Mesothelial cell of epicardium (in vitro differentiated cells): ENCODE measurements at regions not wholly inside any gene's neighbourhood (a gene's known extent, or its start where the extent isn't known, plus 50 kb on each side); places are given as distances from the start of the nearest gene placed in this dataset.

Source experiments
- DNase-seq, 2 experiments: peaks; one replicate each; pipeline ENCODE4 v3.0.0; 2021; ENCODE audit warnings: low spot score in 2 of 2; ENCODE audit not compliant: unreplicated experiment in 2 of 2
- H3K27ac Mint-ChIP-seq: 2 replicates; pipeline ENCODE4 v1.8.0; 2021; ENCODE audit warnings: mixed read lengths
- H3K27me3 Mint-ChIP-seq: 2 replicates; pipeline ENCODE4 v1.8.0; 2021; ENCODE audit warnings: low read depth, mixed read lengths
- H3K36me3 Mint-ChIP-seq: 2 replicates; pipeline ENCODE4 v1.8.0; 2021; ENCODE audit warnings: mixed read lengths
- H3K4me1 Mint-ChIP-seq: 2 replicates; pipeline ENCODE4 v1.8.0; 2021; ENCODE audit warnings: mixed read lengths
- H3K4me3 Mint-ChIP-seq: 2 replicates; pipeline ENCODE4 v1.8.0; 2021; ENCODE audit warnings: mild to moderate bottlenecking, moderate library complexity, mixed read lengths
- H3K9me3 Mint-ChIP-seq: 2 replicates; pipeline ENCODE4 v1.8.0; 2021; ENCODE audit warnings: mixed read lengths
- TF ChIP-seq, protein P1 (sequence below): fragments of 200-600 bp; sonication (generic); IDR thresholded peaks from one replicate; pipeline ENCODE4 v1.5.0; 2021; ENCODE audit warnings: antibody characterized with exemption; ENCODE audit not compliant: unreplicated experiment

DNA sequence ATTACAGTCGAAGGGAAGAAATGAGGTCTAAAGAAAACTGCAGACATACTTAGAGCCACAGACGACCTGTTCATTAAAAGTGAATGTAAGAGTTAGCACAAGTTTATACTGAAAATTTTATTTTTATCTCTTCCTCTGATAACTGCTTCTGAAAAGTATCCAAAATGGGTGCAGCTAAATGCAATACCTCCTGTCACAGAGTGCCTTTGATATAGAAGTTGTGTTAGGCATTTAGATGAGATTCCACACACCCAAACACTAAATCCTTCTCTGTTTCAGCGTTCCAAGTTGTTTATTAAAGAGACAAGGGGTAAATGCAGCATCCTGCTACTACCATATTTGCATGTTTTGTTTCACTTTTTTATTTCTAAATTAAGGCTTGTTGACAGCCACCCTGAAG lies 214.7 kb upstream of the TSHZ2 start:
- H3K27me3 Mint-ChIP-seq, result peaks cover 3% of the 10 kb centered on the region
- H3K27ac Mint-ChIP-seq, result no peak overlapping the region
- no peak for DNase-seq
- no peaks in the 10 kb centered on the region for H3K4me1 Mint-ChIP-seq
- peaks cover 10% of the 10 kb centered on the region for H3K9me3 Mint-ChIP-seq
- no peak overlapping the region for H3K4me3 Mint-ChIP-seq
- TF ChIP-seq, protein P1, sequence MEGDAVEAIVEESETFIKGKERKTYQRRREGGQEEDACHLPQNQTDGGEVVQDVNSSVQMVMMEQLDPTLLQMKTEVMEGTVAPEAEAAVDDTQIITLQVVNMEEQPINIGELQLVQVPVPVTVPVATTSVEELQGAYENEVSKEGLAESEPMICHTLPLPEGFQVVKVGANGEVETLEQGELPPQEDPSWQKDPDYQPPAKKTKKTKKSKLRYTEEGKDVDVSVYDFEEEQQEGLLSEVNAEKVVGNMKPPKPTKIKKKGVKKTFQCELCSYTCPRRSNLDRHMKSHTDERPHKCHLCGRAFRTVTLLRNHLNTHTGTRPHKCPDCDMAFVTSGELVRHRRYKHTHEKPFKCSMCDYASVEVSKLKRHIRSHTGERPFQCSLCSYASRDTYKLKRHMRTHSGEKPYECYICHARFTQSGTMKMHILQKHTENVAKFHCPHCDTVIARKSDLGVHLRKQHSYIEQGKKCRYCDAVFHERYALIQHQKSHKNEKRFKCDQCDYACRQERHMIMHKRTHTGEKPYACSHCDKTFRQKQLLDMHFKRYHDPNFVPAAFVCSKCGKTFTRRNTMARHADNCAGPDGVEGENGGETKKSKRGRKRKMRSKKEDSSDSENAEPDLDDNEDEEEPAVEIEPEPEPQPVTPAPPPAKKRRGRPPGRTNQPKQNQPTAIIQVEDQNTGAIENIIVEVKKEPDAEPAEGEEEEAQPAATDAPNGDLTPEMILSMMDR, result no peak
- no peaks in the 10 kb centered on the region for H3K36me3 Mint-ChIP-seq

DNA sequence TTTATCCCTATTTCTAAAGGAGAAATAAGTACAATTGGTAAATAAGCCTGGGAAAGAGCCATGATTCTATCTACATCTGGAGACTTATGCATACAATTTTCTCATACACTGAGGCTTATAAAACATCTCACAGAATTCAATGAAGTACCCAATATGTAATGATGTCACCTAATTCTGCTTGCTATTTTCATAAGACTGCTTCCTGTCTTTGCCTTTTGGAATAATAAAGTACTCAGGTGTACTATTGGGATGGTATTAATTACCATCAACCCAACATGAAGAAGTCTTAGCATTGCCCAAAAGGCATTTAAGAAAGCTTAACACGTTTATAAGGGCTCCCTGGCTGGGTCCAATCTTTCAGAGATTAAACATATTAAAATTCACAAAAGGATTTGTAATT lies 216.4 kb upstream of the TSHZ2 start:
- H3K27ac Mint-ChIP-seq, result no peak overlapping the region
- H3K36me3 Mint-ChIP-seq, result no peaks in the 10 kb centered on the region
- DNase-seq, result no peak
- peaks cover 3% of the 10 kb centered on the region for H3K27me3 Mint-ChIP-seq
- no peaks in the 10 kb centered on the region for H3K4me1 Mint-ChIP-seq
- peaks cover 10% of the 10 kb centered on the region for H3K9me3 Mint-ChIP-seq
- TF ChIP-seq, protein P1, result no peak
- H3K4me3 Mint-ChIP-seq, result no peak overlapping the region

GRCh38 chr20:52754366-52754765 lies 217.8 kb upstream of the TSHZ2 start:
- Mint-ChIP-seq H3K4me1 (no peaks in the 10 kb centered on the region), H3K9me3 (peaks cover 10% of the 10 kb centered on the region), H3K4me3 (no peak overlapping the region), H3K27me3 (peaks cover 3% of the 10 kb centered on the region), H3K27ac (no peak overlapping the region), H3K36me3 (no peaks in the 10 kb centered on the region)
- no peak for DNase-seq
- TF ChIP-seq, protein P1, result no peak

GRCh38 chr20:52752023-52752422 lies 220.1 kb upstream of the TSHZ2 start:
- Mint-ChIP-seq H3K4me3 (no peak overlapping the region), H3K4me1 (no peaks in the 10 kb centered on the region), H3K9me3 (peaks cover 10% of the 10 kb centered on the region), H3K36me3 (no peaks in the 10 kb centered on the region), H3K27me3 (no peaks in the 10 kb centered on the region), H3K27ac (no peak overlapping the region)
- TF ChIP-seq, protein P1, result no peak
- DNase-seq, result no peak

DNA sequence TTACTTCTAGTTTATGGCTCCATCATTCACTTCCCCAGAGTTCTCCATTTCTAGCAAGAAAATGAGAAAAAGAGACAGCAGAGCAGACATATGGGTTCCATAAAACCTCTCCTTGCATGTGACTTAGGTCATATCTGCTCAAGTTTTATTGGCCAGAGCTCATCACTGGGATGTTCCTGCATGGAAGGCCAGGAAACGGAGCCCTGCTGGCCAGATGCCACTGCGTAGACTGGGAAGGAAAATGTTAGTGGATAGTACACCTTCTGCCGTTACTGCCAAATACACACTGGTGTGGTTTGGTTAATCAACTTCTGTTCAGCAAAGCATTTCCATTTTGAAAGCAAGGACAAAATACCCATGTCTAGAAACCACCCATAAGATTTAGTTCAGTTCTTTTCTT lies 220.6 kb upstream of the TSHZ2 start:
- no peak for DNase-seq
- H3K27me3 Mint-ChIP-seq, result no peaks in the 10 kb centered on the region
- H3K9me3 Mint-ChIP-seq, result peaks cover 10% of the 10 kb centered on the region
- peaks cover 3% of the 10 kb centered on the region for H3K4me1 Mint-ChIP-seq
- no peaks in the 10 kb centered on the region for H3K36me3 Mint-ChIP-seq
- H3K4me3 Mint-ChIP-seq, result no peak overlapping the region
- no peak overlapping the region for H3K27ac Mint-ChIP-seq
- TF ChIP-seq, protein P1, result no peak

DNA sequence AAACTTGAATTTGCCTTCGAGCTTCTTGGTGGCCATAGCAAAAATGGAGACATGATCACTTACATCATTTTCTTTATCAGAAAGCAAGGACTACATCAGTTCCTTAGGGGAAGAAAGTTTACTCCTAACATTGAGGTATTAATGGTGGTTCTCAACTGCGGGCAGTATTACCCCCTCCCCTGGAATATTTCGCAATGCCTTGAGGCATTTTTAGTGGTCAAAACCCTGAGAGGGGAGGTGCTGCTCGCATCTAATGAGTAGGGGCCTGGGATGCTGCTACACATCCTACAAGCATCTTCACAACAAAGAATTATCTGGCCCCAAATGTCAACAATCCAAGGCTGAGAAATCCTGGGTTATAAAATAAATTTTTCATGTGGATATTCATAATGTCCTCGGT lies 222.2 kb upstream of the TSHZ2 start:
- Mint-ChIP-seq H3K27me3 (no peaks in the 10 kb centered on the region), H3K9me3 (peaks cover 10% of the 10 kb centered on the region), H3K4me1 (peaks cover 14% of the 10 kb centered on the region), H3K36me3 (no peaks in the 10 kb centered on the region), H3K27ac (no peak overlapping the region), H3K4me3 (no peak overlapping the region)
- TF ChIP-seq, protein P1, result no peak
- no peak for DNase-seq
